ENCODE measurements at regions not wholly inside any gene's neighbourhood (a gene's known extent, or its start where the extent isn't known, plus 50 kb on each side); places are given as distances from the start of the nearest gene placed in this dataset.

- TF ChIP-seq CTCF (IDR thresholded peaks at IDR 0.05; ENCODE audit: insufficient read depth, low read length, poor library complexity, severe bottlenecking) (no peak), EZH2phosphoT487 (conservative IDR thresholded peaks at IDR 0.05; ENCODE audit: low read length) (no peak)
Measured at GRCh38 chr7:30214651-30215137, 69.7 kb upstream of the ZNRF2 start.
